SJCRH30 (cell line): ENCODE measurements at regions not wholly inside any gene's neighbourhood (a gene's known extent, or its start where the extent isn't known, plus 50 kb on each side); places are given as distances from the start of the nearest gene placed in this dataset.
A peak's percentile ranks its signal among the peaks of the same experiment; 100 is the strongest.

Source experiments
- DNase-seq, 2 experiments: peaks; one replicate each; pipeline ENCODE4 v3.0.0-alpha.2; 2015 to 2020
- H3K27ac ChIP-seq: fragments of 250-450 bp; sonication (Bioruptor Pico); 2 replicates; pipeline ENCODE4 v1.5.1; 2020; ENCODE audit warnings: mild to moderate bottlenecking, moderate library complexity
- H3K27me3 ChIP-seq: fragments of 250-450 bp; sonication (Bioruptor Pico); 2 replicates; pipeline ENCODE4 v1.5.1; 2020; ENCODE audit warnings: mild to moderate bottlenecking, moderate library complexity
- H3K36me3 ChIP-seq: fragments of 250-450 bp; sonication (Bioruptor Pico); 2 replicates; pipeline ENCODE4 v1.5.1; 2020; ENCODE audit warnings: mild to moderate bottlenecking, moderate library complexity
- H3K4me1 ChIP-seq: fragments of 250-450 bp; sonication (Bioruptor Pico); 2 replicates; pipeline ENCODE4 v1.5.1; 2020; ENCODE audit warnings: mild to moderate bottlenecking, moderate library complexity
- H3K4me3 ChIP-seq: fragments of 250-450 bp; sonication (Bioruptor Pico); 2 replicates; pipeline ENCODE4 v1.5.1; 2020; ENCODE audit warnings: mild to moderate bottlenecking, moderate library complexity
- H3K9me3 ChIP-seq: fragments of 250-450 bp; sonication (Bioruptor Pico); replicated peaks from 2 replicates; pipeline ENCODE4 v1.5.1; 2020; ENCODE audit warnings: mild to moderate bottlenecking, moderate library complexity

GRCh38 chr10:27599546-27599945 is 95.4 kb downstream of the RAB18 start:
- no peak overlapping the region for H3K27ac ChIP-seq
- H3K36me3 ChIP-seq: no peaks in the 10 kb centered on the region
- no peaks in the 10 kb centered on the region for H3K27me3 ChIP-seq
- no peak for DNase-seq
- H3K4me3 ChIP-seq: no peak overlapping the region
- 0 out of 2 replicates have a peak, but pooled peaks cover 2% of the 10 kb centered on the region for H3K9me3 ChIP-seq
- peaks cover 11% of the 10 kb centered on the region for H3K4me1 ChIP-seq

GRCh38 chr10:27600930-27601329 is 96.8 kb downstream of the RAB18 start:
- no peaks in the 10 kb centered on the region for H3K36me3 ChIP-seq
- 0 out of 2 replicates have a peak, but pooled peaks cover 2% of the 10 kb centered on the region for H3K9me3 ChIP-seq
- no peak overlapping the region for H3K4me3 ChIP-seq
- H3K27me3 ChIP-seq: no peaks in the 10 kb centered on the region
- peaks cover 19% of the 10 kb centered on the region for H3K4me1 ChIP-seq
- peak; percentile 15 to 60 for DNase-seq
- no peak overlapping the region for H3K27ac ChIP-seq

- DNase-seq: no peak
- Histone ChIP-seq H3K27ac (no peak overlapping the region), H3K4me3 (no peak overlapping the region), H3K9me3 (no peaks in the 10 kb centered on the region), H3K4me1 (peaks cover 20% of the 10 kb centered on the region), H3K36me3 (no peaks in the 10 kb centered on the region), H3K27me3 (no peaks in the 10 kb centered on the region)
These were observed 97.4 kb downstream of the RAB18 start for GRCh38 chr10:27601503-27601902.

DNA sequence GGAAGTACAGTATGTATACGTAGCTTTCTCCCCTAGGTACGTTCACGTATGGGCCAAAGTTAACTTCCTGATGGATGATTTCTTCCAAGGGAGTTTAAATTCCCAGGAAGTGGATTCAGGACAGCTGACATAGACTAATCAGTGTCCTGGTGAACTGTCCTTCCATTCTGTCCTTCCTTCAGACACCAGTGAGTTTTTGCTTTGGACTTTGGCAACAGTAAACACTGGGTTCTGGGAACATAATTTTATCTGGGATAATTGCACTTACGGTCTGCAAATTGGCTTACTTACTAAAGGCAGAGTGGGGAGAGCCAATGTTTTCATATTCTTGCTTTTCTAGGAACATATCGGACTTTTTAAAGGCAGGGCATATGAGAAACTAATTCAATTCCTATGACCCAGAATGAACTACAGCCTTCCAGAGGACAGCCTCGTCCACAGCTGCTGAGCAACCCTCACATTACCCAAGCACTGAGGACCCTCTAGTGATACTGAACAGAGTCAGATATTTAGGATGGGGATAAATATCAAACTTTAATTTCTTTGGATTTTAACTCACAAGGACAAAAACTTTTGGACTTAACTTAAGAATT is 97.9 kb downstream of the RAB18 start:
- no peak overlapping the region for H3K4me3 ChIP-seq
- no peak overlapping the region for H3K27ac ChIP-seq
- no peak for DNase-seq
- no peaks in the 10 kb centered on the region for H3K9me3 ChIP-seq
- no peaks in the 10 kb centered on the region for H3K36me3 ChIP-seq
- no peaks in the 10 kb centered on the region for H3K27me3 ChIP-seq
- peaks cover 20% of the 10 kb centered on the region for H3K4me1 ChIP-seq

- H3K27ac ChIP-seq: no peak overlapping the region
- DNase-seq: no peak
- H3K4me1 ChIP-seq: peaks cover 20% of the 10 kb centered on the region
- no peaks in the 10 kb centered on the region for H3K36me3 ChIP-seq
- H3K9me3 ChIP-seq: no peaks in the 10 kb centered on the region
- no peak overlapping the region for H3K4me3 ChIP-seq
- no peaks in the 10 kb centered on the region for H3K27me3 ChIP-seq
These were observed 99.0 kb downstream of the RAB18 start for GRCh38 chr10:27603104-27603503.

- no peaks in the 10 kb centered on the region for H3K9me3 ChIP-seq
- peaks cover 20% of the 10 kb centered on the region for H3K4me1 ChIP-seq
- no peaks in the 10 kb centered on the region for H3K27me3 ChIP-seq
- H3K4me3 ChIP-seq: no peak overlapping the region
- H3K36me3 ChIP-seq: no peaks in the 10 kb centered on the region
- no peak overlapping the region for H3K27ac ChIP-seq
- peak; percentile 75 to 87 for DNase-seq
These were observed 101.2 kb downstream of the RAB18 start for GRCh38 chr10:27605318-27605717.

DNA sequence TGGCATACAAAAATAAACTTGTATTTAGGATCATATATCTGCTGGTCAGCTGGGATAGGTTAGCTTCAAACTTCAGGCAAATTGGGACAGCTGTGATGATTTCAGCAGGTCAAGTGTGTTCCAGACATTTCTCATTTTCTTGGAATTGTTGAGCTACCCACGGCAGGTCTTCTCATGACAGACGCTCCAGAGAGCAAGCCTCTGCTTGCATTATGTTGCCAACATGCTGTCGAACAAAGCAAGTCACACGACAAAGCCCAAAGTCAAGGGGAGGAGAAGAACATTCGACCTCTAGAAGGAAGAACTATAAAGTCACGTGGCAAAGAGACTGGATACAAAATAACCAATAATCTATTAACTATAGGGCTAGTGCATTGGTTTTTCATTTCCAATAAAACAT is 103.5 kb downstream of the RAB18 start:
- H3K4me3 ChIP-seq: no peak overlapping the region
- no peaks in the 10 kb centered on the region for H3K36me3 ChIP-seq
- H3K27me3 ChIP-seq: no peaks in the 10 kb centered on the region
- DNase-seq: no peak
- no peak overlapping the region for H3K27ac ChIP-seq
- H3K9me3 ChIP-seq: no peaks in the 10 kb centered on the region
- H3K4me1 ChIP-seq: peaks cover 8% of the 10 kb centered on the region

DNA sequence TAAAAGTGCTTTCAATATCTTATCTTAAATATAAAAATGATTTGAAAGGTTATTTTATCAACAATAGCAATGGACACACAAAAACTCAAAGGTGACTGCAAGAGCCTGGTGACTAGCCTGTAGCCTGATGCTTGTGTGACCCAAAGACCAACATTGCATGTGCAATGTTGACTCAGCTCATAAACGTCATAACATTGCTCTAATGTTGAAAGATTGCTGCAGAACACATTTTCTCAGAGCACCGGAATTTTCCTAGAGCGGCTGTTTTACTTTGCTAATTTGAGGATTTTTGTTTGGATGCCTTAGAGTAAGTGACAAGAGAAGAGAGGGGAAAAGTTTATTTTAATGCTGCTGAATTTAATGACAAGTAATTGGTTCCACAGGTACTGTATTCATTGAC is 107.1 kb downstream of the RAB18 start:
- Histone ChIP-seq H3K4me1 (peaks cover 6% of the 10 kb centered on the region; the same call in 1 of the 2 replicates), H3K9me3 (no peaks in the 10 kb centered on the region), H3K36me3 (no peaks in the 10 kb centered on the region), H3K27ac (no peak overlapping the region), H3K4me3 (no peak overlapping the region), H3K27me3 (no peaks in the 10 kb centered on the region)
- DNase-seq: no peak

DNA sequence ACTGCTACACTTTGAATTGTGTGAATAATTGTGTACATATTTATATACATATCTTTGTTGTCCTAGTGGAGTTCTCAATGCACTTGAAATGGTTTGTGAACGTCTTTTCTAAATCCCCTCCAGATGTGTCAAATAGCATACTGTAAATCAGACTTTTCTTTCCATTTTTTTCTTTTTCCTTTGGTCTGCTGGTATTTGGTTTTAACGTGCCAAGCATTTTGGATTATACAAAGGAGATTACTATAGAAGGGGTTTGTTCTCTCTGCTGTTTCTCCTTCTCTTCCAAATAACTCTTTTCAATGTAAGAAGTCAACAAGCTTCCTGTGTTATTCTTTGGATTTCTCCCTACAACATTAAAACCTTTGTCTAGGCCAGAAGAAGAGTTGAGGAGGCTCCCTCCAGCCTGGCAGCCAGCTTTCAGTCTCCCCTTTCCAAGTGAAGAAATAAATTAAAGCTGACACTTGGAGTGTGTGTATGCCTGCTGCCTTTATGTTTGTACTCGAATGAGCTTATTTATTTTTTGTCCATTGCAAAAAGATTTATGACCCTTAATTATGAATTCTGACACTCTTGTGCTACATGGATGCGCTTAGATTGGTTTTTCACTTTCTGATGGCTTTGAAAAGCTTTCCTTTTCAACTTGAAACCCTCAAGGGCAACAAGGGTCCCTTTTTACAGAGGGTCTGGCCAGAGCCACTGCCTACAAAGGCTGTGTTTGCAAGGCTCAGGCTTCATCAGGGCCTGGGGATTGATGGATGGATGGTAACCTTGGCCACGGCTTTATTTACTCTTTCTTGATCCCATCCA is 107.8 kb downstream of the RAB18 start:
- DNase-seq: no peak
- Histone ChIP-seq H3K9me3 (no peaks in the 10 kb centered on the region), H3K27me3 (no peaks in the 10 kb centered on the region), H3K4me3 (no peak overlapping the region), H3K27ac (no peak overlapping the region), H3K4me1 (peaks cover 6% of the 10 kb centered on the region; the same call in 1 of the 2 replicates), H3K36me3 (no peaks in the 10 kb centered on the region)

- Histone ChIP-seq H3K4me3 (no peak overlapping the region), H3K4me1 (peaks cover 6% of the 10 kb centered on the region; the same call in 1 of the 2 replicates), H3K36me3 (no peaks in the 10 kb centered on the region), H3K9me3 (no peaks in the 10 kb centered on the region), H3K27me3 (no peaks in the 10 kb centered on the region), H3K27ac (no peak overlapping the region)
- no peak for DNase-seq
These were observed 108.5 kb downstream of the RAB18 start for GRCh38 chr10:27612551-27613035.

GRCh38 chr10:27614776-27615175 is 110.7 kb downstream of the RAB18 start:
- no peaks in the 10 kb centered on the region for H3K27me3 ChIP-seq
- H3K4me1 ChIP-seq: peaks cover 6% of the 10 kb centered on the region; the same call in 1 of the 2 replicates
- DNase-seq: peak; percentile 20 to 33
- H3K4me3 ChIP-seq: no peak overlapping the region
- H3K36me3 ChIP-seq: no peaks in the 10 kb centered on the region
- H3K27ac ChIP-seq: no peak overlapping the region
- H3K9me3 ChIP-seq: no peaks in the 10 kb centered on the region

GRCh38 chr10:27618036-27618615 is 114.0 kb downstream of the RAB18 start:
- no peak for DNase-seq
- Histone ChIP-seq H3K4me3 (no peak overlapping the region), H3K27ac (no peak overlapping the region), H3K27me3 (no peaks in the 10 kb centered on the region), H3K9me3 (no peaks in the 10 kb centered on the region), H3K4me1 (peaks cover 13% of the 10 kb centered on the region), H3K36me3 (no peaks in the 10 kb centered on the region)

DNA sequence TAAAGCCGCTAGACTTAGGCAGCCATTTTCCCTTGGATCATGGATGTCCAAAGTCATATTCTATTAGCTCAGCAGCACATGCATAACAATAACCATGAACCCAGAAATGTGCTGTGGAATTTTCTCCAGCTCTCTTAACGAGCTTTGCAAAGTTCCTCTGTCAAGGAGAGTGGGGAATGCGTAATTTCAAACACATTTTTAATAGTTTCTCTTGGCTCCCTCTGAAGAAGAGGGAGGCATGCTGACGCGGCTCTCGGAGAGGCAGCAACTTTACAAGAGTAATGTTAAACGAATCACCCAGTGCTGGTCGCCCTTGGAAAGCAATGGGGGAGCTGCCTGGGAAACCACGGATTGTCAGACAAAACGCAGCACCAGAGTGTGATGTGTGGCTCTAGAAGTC is 114.8 kb downstream of the RAB18 start:
- H3K27ac ChIP-seq: no peak overlapping the region

DNA sequence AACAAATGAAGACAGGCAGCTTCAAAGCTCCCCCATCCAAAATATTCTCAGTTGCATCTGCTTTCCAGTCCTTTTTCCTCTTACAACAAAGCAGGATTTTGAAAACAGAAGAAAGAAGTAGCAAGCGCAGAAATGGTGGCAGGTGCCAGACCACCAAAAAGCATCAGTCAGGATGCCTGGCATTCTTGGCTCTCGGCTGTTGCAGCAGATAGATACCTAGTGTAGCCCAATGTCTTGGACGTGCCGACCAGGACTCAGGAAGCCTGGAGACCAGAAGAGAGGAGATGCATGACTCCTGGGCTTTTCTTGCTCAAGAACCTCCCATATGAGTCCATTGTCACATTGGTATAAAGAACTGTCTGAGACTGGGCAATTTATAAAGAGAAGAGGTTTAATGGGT is 115.2 kb downstream of the RAB18 start:
- Histone ChIP-seq H3K9me3 (no peaks in the 10 kb centered on the region), H3K4me3 (no peak overlapping the region), H3K27ac (no peak overlapping the region), H3K4me1 (peaks cover 12% of the 10 kb centered on the region), H3K36me3 (no peaks in the 10 kb centered on the region), H3K27me3 (no peaks in the 10 kb centered on the region)
- DNase-seq: no peak

More for the DNA sequence above, 114.8 kb downstream of the RAB18 start:
- Histone ChIP-seq H3K4me1 (peaks cover 13% of the 10 kb centered on the region), H3K36me3 (no peaks in the 10 kb centered on the region), H3K4me3 (no peak overlapping the region), H3K9me3 (no peaks in the 10 kb centered on the region), H3K27me3 (no peaks in the 10 kb centered on the region)
- no peak for DNase-seq
